ENCODE measurements at regions not wholly inside any gene's neighbourhood (a gene's known extent, or its start where the extent isn't known, plus 50 kb on each side); places are given as distances from the start of the nearest gene placed in this dataset.
"Not testable (repeated sequence)": the region's sequence is repeated elsewhere in the genome, so short reads cannot be mapped to it uniquely, and the experiment has no call there.

DNA sequence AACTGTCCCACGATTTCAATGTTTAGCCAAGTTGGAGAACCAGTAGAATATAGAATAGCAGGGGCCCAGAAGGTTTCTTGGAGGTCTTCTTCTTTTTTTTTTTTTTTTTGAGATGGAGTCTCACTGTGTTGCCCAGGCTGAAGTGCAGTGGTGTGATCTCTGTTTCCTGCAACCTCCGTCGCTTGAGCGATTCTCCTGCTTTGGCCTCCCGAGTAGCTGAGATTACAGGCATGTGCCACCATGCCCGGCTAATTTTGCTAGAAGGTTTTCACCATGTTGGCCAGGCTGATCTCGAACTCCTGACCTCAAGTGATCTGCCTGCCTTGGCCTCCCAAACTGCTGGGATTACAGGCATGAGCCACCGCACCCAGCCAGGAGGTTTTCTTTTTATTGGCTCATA, 84.3 kb downstream of the MYCN start:
- TF ChIP-seq, protein P1, sequence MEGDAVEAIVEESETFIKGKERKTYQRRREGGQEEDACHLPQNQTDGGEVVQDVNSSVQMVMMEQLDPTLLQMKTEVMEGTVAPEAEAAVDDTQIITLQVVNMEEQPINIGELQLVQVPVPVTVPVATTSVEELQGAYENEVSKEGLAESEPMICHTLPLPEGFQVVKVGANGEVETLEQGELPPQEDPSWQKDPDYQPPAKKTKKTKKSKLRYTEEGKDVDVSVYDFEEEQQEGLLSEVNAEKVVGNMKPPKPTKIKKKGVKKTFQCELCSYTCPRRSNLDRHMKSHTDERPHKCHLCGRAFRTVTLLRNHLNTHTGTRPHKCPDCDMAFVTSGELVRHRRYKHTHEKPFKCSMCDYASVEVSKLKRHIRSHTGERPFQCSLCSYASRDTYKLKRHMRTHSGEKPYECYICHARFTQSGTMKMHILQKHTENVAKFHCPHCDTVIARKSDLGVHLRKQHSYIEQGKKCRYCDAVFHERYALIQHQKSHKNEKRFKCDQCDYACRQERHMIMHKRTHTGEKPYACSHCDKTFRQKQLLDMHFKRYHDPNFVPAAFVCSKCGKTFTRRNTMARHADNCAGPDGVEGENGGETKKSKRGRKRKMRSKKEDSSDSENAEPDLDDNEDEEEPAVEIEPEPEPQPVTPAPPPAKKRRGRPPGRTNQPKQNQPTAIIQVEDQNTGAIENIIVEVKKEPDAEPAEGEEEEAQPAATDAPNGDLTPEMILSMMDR (IDR thresholded peaks at IDR 0.05; ENCODE audit: low read depth, low read length, missing input control): not testable (repeated sequence)
- not testable (repeated sequence) for TF ChIP-seq FOXA1 (IDR thresholded peaks at IDR 0.05); TAF1 (conservative IDR thresholded peaks at IDR 0.05); YY1 (IDR thresholded peaks at IDR 0.05); JUND (IDR thresholded peaks at IDR 0.05); RAD21 (IDR thresholded peaks at IDR 0.05); SP1 (IDR thresholded peaks at IDR 0.05); GABPA (IDR thresholded peaks at IDR 0.05 in 1 of 2, conservative IDR thresholded peaks at IDR 0.05 in 1 of 2)
- TF ChIP-seq, protein P2, sequence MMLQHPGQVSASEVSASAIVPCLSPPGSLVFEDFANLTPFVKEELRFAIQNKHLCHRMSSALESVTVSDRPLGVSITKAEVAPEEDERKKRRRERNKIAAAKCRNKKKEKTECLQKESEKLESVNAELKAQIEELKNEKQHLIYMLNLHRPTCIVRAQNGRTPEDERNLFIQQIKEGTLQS (IDR thresholded peaks at IDR 0.05): not testable (repeated sequence)
- TF ChIP-seq, protein P3, sequence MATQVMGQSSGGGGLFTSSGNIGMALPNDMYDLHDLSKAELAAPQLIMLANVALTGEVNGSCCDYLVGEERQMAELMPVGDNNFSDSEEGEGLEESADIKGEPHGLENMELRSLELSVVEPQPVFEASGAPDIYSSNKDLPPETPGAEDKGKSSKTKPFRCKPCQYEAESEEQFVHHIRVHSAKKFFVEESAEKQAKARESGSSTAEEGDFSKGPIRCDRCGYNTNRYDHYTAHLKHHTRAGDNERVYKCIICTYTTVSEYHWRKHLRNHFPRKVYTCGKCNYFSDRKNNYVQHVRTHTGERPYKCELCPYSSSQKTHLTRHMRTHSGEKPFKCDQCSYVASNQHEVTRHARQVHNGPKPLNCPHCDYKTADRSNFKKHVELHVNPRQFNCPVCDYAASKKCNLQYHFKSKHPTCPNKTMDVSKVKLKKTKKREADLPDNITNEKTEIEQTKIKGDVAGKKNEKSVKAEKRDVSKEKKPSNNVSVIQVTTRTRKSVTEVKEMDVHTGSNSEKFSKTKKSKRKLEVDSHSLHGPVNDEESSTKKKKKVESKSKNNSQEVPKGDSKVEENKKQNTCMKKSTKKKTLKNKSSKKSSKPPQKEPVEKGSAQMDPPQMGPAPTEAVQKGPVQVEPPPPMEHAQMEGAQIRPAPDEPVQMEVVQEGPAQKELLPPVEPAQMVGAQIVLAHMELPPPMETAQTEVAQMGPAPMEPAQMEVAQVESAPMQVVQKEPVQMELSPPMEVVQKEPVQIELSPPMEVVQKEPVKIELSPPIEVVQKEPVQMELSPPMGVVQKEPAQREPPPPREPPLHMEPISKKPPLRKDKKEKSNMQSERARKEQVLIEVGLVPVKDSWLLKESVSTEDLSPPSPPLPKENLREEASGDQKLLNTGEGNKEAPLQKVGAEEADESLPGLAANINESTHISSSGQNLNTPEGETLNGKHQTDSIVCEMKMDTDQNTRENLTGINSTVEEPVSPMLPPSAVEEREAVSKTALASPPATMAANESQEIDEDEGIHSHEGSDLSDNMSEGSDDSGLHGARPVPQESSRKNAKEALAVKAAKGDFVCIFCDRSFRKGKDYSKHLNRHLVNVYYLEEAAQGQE (IDR thresholded peaks at IDR 0.05): not testable (repeated sequence)
- TF ChIP-seq, protein P4, sequence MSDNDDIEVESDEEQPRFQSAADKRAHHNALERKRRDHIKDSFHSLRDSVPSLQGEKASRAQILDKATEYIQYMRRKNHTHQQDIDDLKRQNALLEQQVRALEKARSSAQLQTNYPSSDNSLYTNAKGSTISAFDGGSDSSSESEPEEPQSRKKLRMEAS (IDR thresholded peaks at IDR 0.05): not testable (repeated sequence)
